H1 (cell line): ENCODE measurements at regions not wholly inside any gene's neighbourhood (a gene's known extent, or its start where the extent isn't known, plus 50 kb on each side); places are given as distances from the start of the nearest gene placed in this dataset.

Experiments used
- CTCF ChIA-PET: fragments of 300-600 bp; sonication (Branson Sonifier 250); formaldehyde crosslinking; loops from one replicate; lab custom pipeline; 2021; ENCODE audit not compliant: partially characterized antibody; lab: Charles Lee
- POLR2A ChIA-PET: fragments of 300-600 bp; sonication (Branson Sonifier 250); formaldehyde crosslinking; loops from one replicate; lab custom pipeline; 2021; ENCODE audit warnings: inconsistent platforms; ENCODE audit not compliant: partially characterized antibody; lab: Charles Lee
- DNase-seq, 2 experiments: peaks; one replicate each; pipeline versions ENCODE4 v3.0.0 to v3.0.0-alpha.2; 2010 to 2022; ENCODE audit warnings: low spot score in 2 of 2, low read depth in 1 of 2, mixed read lengths in 1 of 2
- FAIRE-seq: peaks from 2 replicates; lab custom pipeline; 2011; peaks lifted over from hg19 to GRCh38; lab: Jason Lieb, UNC
- H2AFZ ChIP-seq: 2 replicates; pipeline ENCODE4 v1.8.1; 2012; ENCODE audit warnings: low read length, inconsistent platforms
- H2AK5ac ChIP-seq: 2 replicates; pipeline ENCODE4 v1.6.1; 2013; ENCODE audit warnings: low read depth, low read length
- H2BK120ac ChIP-seq: replicated peaks from 2 replicates; pipeline ENCODE3; 2013; ENCODE audit warnings: low read depth, low read length, inconsistent platforms
- H2BK12ac ChIP-seq: 2 replicates; pipeline ENCODE4 v1.6.1; 2013; ENCODE audit warnings: low read depth, low read length
- H2BK15ac ChIP-seq: 2 replicates; pipeline ENCODE4 v1.6.1; 2013; ENCODE audit warnings: low read length
- H2BK20ac ChIP-seq: 2 replicates; pipeline ENCODE4 v1.6.1; 2013; ENCODE audit warnings: low read length
- H2BK5ac ChIP-seq: 2 replicates; pipeline ENCODE4 v1.6.1; 2013; ENCODE audit warnings: low read depth, low read length
- H3K14ac ChIP-seq: 2 replicates; pipeline ENCODE4 v1.6.1; 2013; ENCODE audit warnings: inconsistent platforms; ENCODE audit not compliant: insufficient read length
- H3K18ac ChIP-seq: 2 replicates; pipeline ENCODE4 v1.6.1; 2013; ENCODE audit warnings: low read length; ENCODE audit errors: extremely low read depth
- H3K23ac ChIP-seq: 2 replicates; pipeline ENCODE4 v1.6.1; 2013; ENCODE audit warnings: inconsistent platforms; ENCODE audit not compliant: insufficient read length
- H3K23me2 ChIP-seq: 2 replicates; pipeline ENCODE4 v1.6.1; 2013; ENCODE audit warnings: low read depth, low read length
- H3K27ac ChIP-seq: 2 replicates; pipeline ENCODE4 v1.6.1; 2011; ENCODE audit warnings: low read depth, low read length, inconsistent platforms
- H3K27me3 ChIP-seq, 4 experiments: replicated peaks in 1 of 4; 1 replicate in 1 of 4; 2 replicates in 3 of 4; pipeline versions ENCODE4 v1.6.1 to v1.8.1; 2011 to 2013; ENCODE audit warnings: low read length in 3 of 4, mild to moderate bottlenecking in 3 of 4, inconsistent platforms in 2 of 4, mixed read lengths in 2 of 4, moderate library complexity in 1 of 4; ENCODE audit not compliant: control insufficient read depth in 3 of 4, insufficient read depth in 3 of 4; ENCODE audit errors: extremely low read depth in 1 of 4
- H3K36me3 ChIP-seq, 4 experiments: 2 replicates each; pipeline versions ENCODE4 v1.6.1 to v1.8.1; 2011 to 2013; ENCODE audit warnings: mild to moderate bottlenecking in 4 of 4, low read length in 3 of 4, moderate library complexity in 2 of 4, control low read depth in 1 of 4, inconsistent platforms in 1 of 4; ENCODE audit not compliant: insufficient read depth in 4 of 4, control insufficient read depth in 2 of 4
- H3K4ac ChIP-seq: replicated peaks from 2 replicates; pipeline ENCODE3; 2013; ENCODE audit warnings: low read length, low read depth, mixed read lengths, inconsistent platforms; ENCODE audit not compliant: insufficient read length
- H3K4me1 ChIP-seq, 4 experiments: replicated peaks in 1 of 4; 1 replicate in 1 of 4; 2 replicates in 3 of 4; pipeline versions ENCODE4 v1.6.1 to v1.8.1; 2011 to 2013; ENCODE audit warnings: low read length in 3 of 4, inconsistent platforms in 2 of 4, mixed read lengths in 1 of 4; ENCODE audit not compliant: insufficient read depth in 4 of 4, control insufficient read depth in 3 of 4
- H3K4me2 ChIP-seq, 2 experiments: 2 replicates each; pipeline versions ENCODE4 v1.6.1 to v1.8.1; 2011 to 2013; ENCODE audit warnings: low read depth in 2 of 2, low read length in 2 of 2, control low read depth in 1 of 2, inconsistent platforms in 1 of 2, mild to moderate bottlenecking in 1 of 2; ENCODE audit not compliant: insufficient read depth in 1 of 2
- H3K4me3 ChIP-seq, 4 experiments: fragments of 200-600, 300-600 bp in 1 of 4; sonication (generic), shearing (Covaris generic), sonication (Bioruptor Twin) in 1 of 4; 2 replicates each; pipeline versions ENCODE4 v1.5.1 to v1.8.1; 2011 to 2016; ENCODE audit warnings: low read length in 4 of 4, low read depth in 3 of 4, control low read depth in 2 of 4, inconsistent platforms in 2 of 4, mild to moderate bottlenecking in 2 of 4, mixed read lengths in 1 of 4, moderate library complexity in 1 of 4; ENCODE audit not compliant: insufficient read depth in 2 of 4; ENCODE audit errors: extremely low read depth in 1 of 4
- H3K56ac ChIP-seq: replicated peaks from 2 replicates; pipeline ENCODE3; 2013; ENCODE audit warnings: low read depth, mild to moderate bottlenecking, mixed read lengths, low read length, inconsistent platforms; ENCODE audit not compliant: insufficient read length
- H3K79me1 ChIP-seq: 2 replicates; pipeline ENCODE4 v1.6.1; 2013; ENCODE audit warnings: low read depth, low read length, control low read depth
- H3K79me2 ChIP-seq, 2 experiments: 2 replicates each; pipeline versions ENCODE4 v1.6.1 to v1.8.1; 2012 to 2013; ENCODE audit warnings: low read length in 2 of 2, mild to moderate bottlenecking in 2 of 2, inconsistent platforms in 1 of 2; ENCODE audit not compliant: insufficient read depth in 2 of 2, control insufficient read depth in 1 of 2
- H3K9ac ChIP-seq, 4 experiments: replicated peaks in 1 of 4; 1 replicate in 1 of 4; 2 replicates in 3 of 4; pipeline versions ENCODE4 v1.6.1 to v1.8.1; 2011 to 2013; ENCODE audit warnings: low read depth in 3 of 4, low read length in 3 of 4, control low read depth in 2 of 4, mild to moderate bottlenecking in 2 of 4, moderate library complexity in 2 of 4, inconsistent platforms in 1 of 4; ENCODE audit errors: extremely low read depth in 1 of 4
- H3K9me3 ChIP-seq, 2 experiments: 2 replicates each; pipeline versions ENCODE4 v1.6.1 to v1.8.1; 2012 to 2013; ENCODE audit warnings: mild to moderate bottlenecking in 2 of 2, moderate library complexity in 2 of 2, control low read depth in 1 of 2, inconsistent platforms in 1 of 2, low read depth in 1 of 2, low read length in 1 of 2, mixed read lengths in 1 of 2; ENCODE audit not compliant: insufficient read depth in 2 of 2
- H4K20me1 ChIP-seq, 2 experiments: replicated peaks in 1 of 2; 2 replicates each; pipeline versions ENCODE3 to v1.8.1; 2011 to 2013; ENCODE audit warnings: inconsistent platforms in 2 of 2, low read length in 2 of 2, mild to moderate bottlenecking in 1 of 2; ENCODE audit not compliant: insufficient read depth in 2 of 2, control insufficient read depth in 1 of 2
- H4K5ac ChIP-seq: 2 replicates; pipeline ENCODE4 v1.6.1; 2013; ENCODE audit warnings: low read length, low read depth, mixed read lengths, inconsistent platforms; ENCODE audit not compliant: insufficient read length
- H4K8ac ChIP-seq: 2 replicates; pipeline ENCODE4 v1.8.0; 2013; ENCODE audit warnings: mild to moderate bottlenecking, moderate library complexity, low read length, inconsistent platforms; ENCODE audit not compliant: insufficient read depth; ENCODE audit errors: extremely low read depth
- H4K91ac ChIP-seq: replicated peaks from 2 replicates; pipeline ENCODE3; 2013; ENCODE audit warnings: low read length, mixed read lengths, inconsistent platforms; ENCODE audit not compliant: insufficient read length
- E2F6 ChIP-seq: IDR thresholded peaks from 2 replicates; pipeline ENCODE4 v1.6.1; 2012; ENCODE audit warnings: inconsistent platforms
- JUND ChIP-seq: IDR thresholded peaks from 2 replicates; pipeline ENCODE4 v1.6.1; 2011; ENCODE audit warnings: mild to moderate bottlenecking, improper control_type of control experiment, low read length
- MAX ChIP-seq: IDR thresholded peaks from 2 replicates; pipeline ENCODE4 v1.6.1; 2012; ENCODE audit warnings: inconsistent platforms
- WGBS, 2 experiments: shearing (Covaris generic) in 1 of 2; methylation state at CpG; one replicate each; pipeline versions ENCODE4 v1.1.6 to v1.1.7; 2013 to 2015; ENCODE audit warnings: low lambda C conversion rate in 2 of 2, mixed read lengths in 2 of 2, inconsistent platforms in 1 of 2, low coverage in 1 of 2, missing lambda C conversion rate in 1 of 2; ENCODE audit not compliant: insufficient replicate concordance in 2 of 2, insufficient coverage in 1 of 2, insufficient read length in 1 of 2; ENCODE audit errors: extremely low coverage in 1 of 2, missing lambda C conversion rate in 1 of 2; 5-methylcytosine and 5-hydroxymethylcytosine counted together

- H2BK20ac ChIP-seq: no peak overlapping the region
- POLR2A ChIA-PET: no interaction called here
- WGBS, 2 experiments: 92% methylated on average over 1 of the region's 1 CpG; no CpG with 5 or more reads in 1 of the 2 experiments
- no peak for TF ChIP-seq E2F6
- no peak for TF ChIP-seq MAX
- TF ChIP-seq JUND: no peak
Observed at GRCh38 chr3:144107923-144108322, 136.3 kb downstream of the DIPK2A start.

More at GRCh38 chr3:144107923-144108322, 136.3 kb downstream of the DIPK2A start:
- H3K9me3 ChIP-seq: no peaks in the 10 kb centered on the region
- no peak overlapping the region for H2BK12ac ChIP-seq
- DNase-seq: no peak
- no peak overlapping the region for H2BK5ac ChIP-seq
- no peaks in the 10 kb centered on the region; the same call in 1 of the 2 replicates for H3K23me2 ChIP-seq
- no peak overlapping the region for H3K56ac ChIP-seq
- no peak overlapping the region for H4K91ac ChIP-seq
- H3K79me1 ChIP-seq: no peaks in the 10 kb centered on the region
- CTCF ChIA-PET: no interaction called here
- H3K9ac ChIP-seq: no peak overlapping the region
- H3K4me1 ChIP-seq: peaks cover 0 to 4% (median 2%) of the 10 kb centered on the region in 4 experiments; a peak in 2 of 7 replicates
- no peaks in the 10 kb centered on the region for H3K79me2 ChIP-seq
- no peak overlapping the region for H2BK15ac ChIP-seq
- FAIRE-seq: no peak
- no peak overlapping the region for H3K14ac ChIP-seq
- H3K27me3 ChIP-seq: peaks cover 0 to under 1% (median 0%) of the 10 kb centered on the region in 4 experiments; a peak in 2 of 7 replicates
- no peak overlapping the region for H3K4ac ChIP-seq
- H3K27ac ChIP-seq: no peak overlapping the region
- H3K36me3 ChIP-seq: no peaks in the 10 kb centered on the region
- H4K20me1 ChIP-seq: no peaks in the 10 kb centered on the region
- H3K4me3 ChIP-seq: no peak overlapping the region
- no peak overlapping the region for H3K23ac ChIP-seq
- no peak overlapping the region for H3K4me2 ChIP-seq
- no peak overlapping the region for H2BK120ac ChIP-seq
- H3K18ac ChIP-seq: no peak overlapping the region
- H4K5ac ChIP-seq: no peak overlapping the region
- no peak overlapping the region for H2AK5ac ChIP-seq
- H2AFZ ChIP-seq: no peak overlapping the region
- H4K8ac ChIP-seq: no peak overlapping the region
